ENCODE measurements at regions not wholly inside any gene's neighbourhood (a gene's known extent, or its start where the extent isn't known, plus 50 kb on each side); places are given as distances from the start of the nearest gene placed in this dataset.
"Not testable (repeated sequence)": the region's sequence is repeated elsewhere in the genome, so short reads cannot be mapped to it uniquely, and the experiment has no call there.

DNA sequence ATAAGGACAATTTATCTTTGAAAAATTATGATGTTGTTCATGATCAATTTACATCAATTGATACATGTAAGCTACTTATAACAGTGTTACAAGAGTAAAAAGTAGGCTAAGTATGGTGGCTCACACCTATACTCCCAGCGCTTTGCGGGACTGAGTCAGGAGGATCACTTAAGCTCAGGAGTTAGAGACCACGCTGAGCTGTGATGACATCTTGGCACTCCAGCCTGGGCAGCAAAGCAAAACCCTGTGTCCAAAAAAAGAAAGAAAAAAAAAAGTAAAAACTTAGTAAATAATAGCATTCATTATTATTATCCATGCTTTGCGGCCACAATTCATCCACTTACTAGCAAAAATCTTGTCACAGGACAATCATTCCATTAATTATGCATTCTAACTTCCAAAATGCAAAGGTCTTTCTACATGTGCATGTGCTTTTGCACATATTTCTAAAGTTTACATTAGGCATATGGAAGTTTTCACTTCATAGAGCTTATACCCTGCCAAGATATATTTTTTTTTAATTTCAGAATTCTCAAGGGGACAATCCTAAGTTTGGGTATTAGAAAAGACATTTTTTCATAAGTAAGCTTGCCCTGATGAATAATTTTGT lies 243.3 kb upstream of the RARB start:
- Histone ChIP-seq H3K79me2 (replicated peaks; ENCODE audit: insufficient read depth, low read length) (no peaks in the 10 kb centered on the region), H3K4me2 (ENCODE audit: low read length) (no peak overlapping the region), H3K27me3 (ENCODE audit: insufficient read depth, low read depth, low read length) (no peaks in the 10 kb centered on the region), H3K9me2 (ENCODE audit: insufficient read depth, low read length) (no peaks in the 10 kb centered on the region), H3K27ac (ENCODE audit: low read length) (no peak overlapping the region), H3K4me3 (ENCODE audit: low read length) (no peak overlapping the region), H3F3A (ENCODE audit: insufficient read depth, low read length, poor library complexity, severe bottlenecking) (no peaks in the 10 kb centered on the region), H4K20me1 (ENCODE audit: insufficient read depth) (no peaks in the 10 kb centered on the region), H3K9me3 (ENCODE audit: low read length) (no peaks in the 10 kb centered on the region), H3K9ac (ENCODE audit: low read length) (no peak overlapping the region), H3K36me3 (ENCODE audit: insufficient read depth, low read length) (no peaks in the 10 kb centered on the region), H2AFZ (ENCODE audit: low read depth, low read length) (no peak overlapping the region)
- TF ChIP-seq TAF1 (IDR thresholded peaks at IDR 0.05; ENCODE audit: low read depth), result no peak
- TF ChIP-seq SMC3 (conservative IDR thresholded peaks at IDR 0.05; ENCODE audit: poor library complexity), result no peak
- no peak for TF ChIP-seq RAD21 (conservative IDR thresholded peaks at IDR 0.05)
- TF ChIP-seq EZH2 (IDR thresholded peaks at IDR 0.05; ENCODE audit: borderline replicate concordance, insufficient read depth, low read length, poor library complexity, severe bottlenecking), result no peak
- no peak for TF ChIP-seq POLR2AphosphoS5 (IDR thresholded peaks at IDR 0.05)
- TF ChIP-seq EP300 (conservative IDR thresholded peaks at IDR 0.05; ENCODE audit: poor library complexity, severe bottlenecking), result no peak
- TF ChIP-seq, protein P1, sequence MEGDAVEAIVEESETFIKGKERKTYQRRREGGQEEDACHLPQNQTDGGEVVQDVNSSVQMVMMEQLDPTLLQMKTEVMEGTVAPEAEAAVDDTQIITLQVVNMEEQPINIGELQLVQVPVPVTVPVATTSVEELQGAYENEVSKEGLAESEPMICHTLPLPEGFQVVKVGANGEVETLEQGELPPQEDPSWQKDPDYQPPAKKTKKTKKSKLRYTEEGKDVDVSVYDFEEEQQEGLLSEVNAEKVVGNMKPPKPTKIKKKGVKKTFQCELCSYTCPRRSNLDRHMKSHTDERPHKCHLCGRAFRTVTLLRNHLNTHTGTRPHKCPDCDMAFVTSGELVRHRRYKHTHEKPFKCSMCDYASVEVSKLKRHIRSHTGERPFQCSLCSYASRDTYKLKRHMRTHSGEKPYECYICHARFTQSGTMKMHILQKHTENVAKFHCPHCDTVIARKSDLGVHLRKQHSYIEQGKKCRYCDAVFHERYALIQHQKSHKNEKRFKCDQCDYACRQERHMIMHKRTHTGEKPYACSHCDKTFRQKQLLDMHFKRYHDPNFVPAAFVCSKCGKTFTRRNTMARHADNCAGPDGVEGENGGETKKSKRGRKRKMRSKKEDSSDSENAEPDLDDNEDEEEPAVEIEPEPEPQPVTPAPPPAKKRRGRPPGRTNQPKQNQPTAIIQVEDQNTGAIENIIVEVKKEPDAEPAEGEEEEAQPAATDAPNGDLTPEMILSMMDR (IDR thresholded peaks at IDR 0.05; ENCODE audit: poor library complexity, severe bottlenecking), result no peak
- TF ChIP-seq MXI1 (conservative IDR thresholded peaks at IDR 0.05; ENCODE audit: poor library complexity, severe bottlenecking), result no peak
- TF ChIP-seq, protein P2, sequence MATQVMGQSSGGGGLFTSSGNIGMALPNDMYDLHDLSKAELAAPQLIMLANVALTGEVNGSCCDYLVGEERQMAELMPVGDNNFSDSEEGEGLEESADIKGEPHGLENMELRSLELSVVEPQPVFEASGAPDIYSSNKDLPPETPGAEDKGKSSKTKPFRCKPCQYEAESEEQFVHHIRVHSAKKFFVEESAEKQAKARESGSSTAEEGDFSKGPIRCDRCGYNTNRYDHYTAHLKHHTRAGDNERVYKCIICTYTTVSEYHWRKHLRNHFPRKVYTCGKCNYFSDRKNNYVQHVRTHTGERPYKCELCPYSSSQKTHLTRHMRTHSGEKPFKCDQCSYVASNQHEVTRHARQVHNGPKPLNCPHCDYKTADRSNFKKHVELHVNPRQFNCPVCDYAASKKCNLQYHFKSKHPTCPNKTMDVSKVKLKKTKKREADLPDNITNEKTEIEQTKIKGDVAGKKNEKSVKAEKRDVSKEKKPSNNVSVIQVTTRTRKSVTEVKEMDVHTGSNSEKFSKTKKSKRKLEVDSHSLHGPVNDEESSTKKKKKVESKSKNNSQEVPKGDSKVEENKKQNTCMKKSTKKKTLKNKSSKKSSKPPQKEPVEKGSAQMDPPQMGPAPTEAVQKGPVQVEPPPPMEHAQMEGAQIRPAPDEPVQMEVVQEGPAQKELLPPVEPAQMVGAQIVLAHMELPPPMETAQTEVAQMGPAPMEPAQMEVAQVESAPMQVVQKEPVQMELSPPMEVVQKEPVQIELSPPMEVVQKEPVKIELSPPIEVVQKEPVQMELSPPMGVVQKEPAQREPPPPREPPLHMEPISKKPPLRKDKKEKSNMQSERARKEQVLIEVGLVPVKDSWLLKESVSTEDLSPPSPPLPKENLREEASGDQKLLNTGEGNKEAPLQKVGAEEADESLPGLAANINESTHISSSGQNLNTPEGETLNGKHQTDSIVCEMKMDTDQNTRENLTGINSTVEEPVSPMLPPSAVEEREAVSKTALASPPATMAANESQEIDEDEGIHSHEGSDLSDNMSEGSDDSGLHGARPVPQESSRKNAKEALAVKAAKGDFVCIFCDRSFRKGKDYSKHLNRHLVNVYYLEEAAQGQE (IDR thresholded peaks at IDR 0.05; ENCODE audit: borderline replicate concordance), result no peak

DNA sequence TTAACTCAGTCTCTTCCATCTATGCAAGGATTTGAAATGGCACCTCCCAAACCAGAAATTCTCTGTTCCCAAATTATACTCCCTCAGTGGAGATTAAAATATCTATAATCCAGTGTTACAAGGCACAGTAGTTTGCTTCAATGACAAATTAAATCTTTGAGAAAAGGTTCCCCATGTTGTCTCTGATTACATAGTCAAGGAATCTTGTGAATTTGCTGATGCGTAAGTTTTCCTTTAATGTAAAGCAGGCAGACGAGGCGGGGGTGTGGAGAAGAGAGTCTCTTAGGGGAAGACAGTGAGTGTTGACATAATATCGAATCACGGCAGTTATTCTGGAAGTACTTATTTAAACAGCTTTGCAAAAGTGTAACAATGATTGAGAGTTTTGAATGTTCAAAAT lies 236.4 kb upstream of the RARB start:
- no peaks in the 10 kb centered on the region for H3K9me3 ChIP-seq (ENCODE audit: low read length)
- H3K27me3 ChIP-seq (ENCODE audit: insufficient read depth, low read depth, low read length), result no peaks in the 10 kb centered on the region
- no peaks in the 10 kb centered on the region for H3F3A ChIP-seq (ENCODE audit: insufficient read depth, low read length, poor library complexity, severe bottlenecking)
- TF ChIP-seq EZH2 (IDR thresholded peaks at IDR 0.05; ENCODE audit: borderline replicate concordance, insufficient read depth, low read length, poor library complexity, severe bottlenecking) (no peak), EP300 (conservative IDR thresholded peaks at IDR 0.05; ENCODE audit: poor library complexity, severe bottlenecking) (no peak), MXI1 (conservative IDR thresholded peaks at IDR 0.05; ENCODE audit: poor library complexity, severe bottlenecking) (no peak), POLR2AphosphoS5 (IDR thresholded peaks at IDR 0.05) (no peak), RAD21 (conservative IDR thresholded peaks at IDR 0.05) (no peak), SMC3 (conservative IDR thresholded peaks at IDR 0.05; ENCODE audit: poor library complexity) (no peak), TAF1 (IDR thresholded peaks at IDR 0.05; ENCODE audit: low read depth) (no peak)
- TF ChIP-seq, protein P2 (IDR thresholded peaks at IDR 0.05; ENCODE audit: borderline replicate concordance), result no peak
- TF ChIP-seq, protein P1 (IDR thresholded peaks at IDR 0.05; ENCODE audit: poor library complexity, severe bottlenecking), result no peak
- no peaks in the 10 kb centered on the region for H3K79me2 ChIP-seq (replicated peaks; ENCODE audit: insufficient read depth, low read length)
- H3K27ac ChIP-seq (ENCODE audit: low read length), result no peak overlapping the region
- H3K9me2 ChIP-seq (ENCODE audit: insufficient read depth, low read length), result no peaks in the 10 kb centered on the region
- no peak overlapping the region for H3K4me3 ChIP-seq (ENCODE audit: low read length)
- no peak overlapping the region for H3K4me2 ChIP-seq (ENCODE audit: low read length)
- no peaks in the 10 kb centered on the region for H3K36me3 ChIP-seq (ENCODE audit: insufficient read depth, low read length)
- H3K9ac ChIP-seq (ENCODE audit: low read length), result no peak overlapping the region
- no peaks in the 10 kb centered on the region for H4K20me1 ChIP-seq (ENCODE audit: insufficient read depth)
- no peak overlapping the region for H2AFZ ChIP-seq (ENCODE audit: low read depth, low read length)

DNA sequence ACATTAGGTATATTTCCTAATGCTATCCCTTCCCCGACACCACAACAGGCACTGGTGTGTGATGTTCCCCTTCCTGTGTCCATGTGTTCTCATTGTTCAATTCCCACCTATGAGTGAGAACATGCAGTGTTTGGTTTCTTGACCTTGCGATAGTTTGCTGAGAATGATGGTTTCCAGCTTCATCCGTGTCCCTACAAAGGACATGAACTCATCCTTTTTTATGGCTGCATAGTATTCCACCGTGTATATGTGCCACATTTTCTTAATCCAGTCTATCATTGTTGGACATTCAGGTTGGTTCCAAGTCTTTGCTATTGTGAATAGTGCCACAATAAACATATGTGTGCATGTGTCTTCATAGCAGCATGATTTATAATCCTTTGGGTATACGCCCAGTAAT lies 228.5 kb upstream of the RARB start:
- not testable (repeated sequence) for H3K9me2 ChIP-seq (ENCODE audit: insufficient read depth, low read length); H3K27ac ChIP-seq (ENCODE audit: low read length); H3K79me2 ChIP-seq (replicated peaks; ENCODE audit: insufficient read depth, low read length); H3K27me3 ChIP-seq (ENCODE audit: insufficient read depth, low read depth, low read length); H3F3A ChIP-seq (ENCODE audit: insufficient read depth, low read length, poor library complexity, severe bottlenecking); H3K9ac ChIP-seq (ENCODE audit: low read length); H3K4me2 ChIP-seq (ENCODE audit: low read length); H3K36me3 ChIP-seq (ENCODE audit: insufficient read depth, low read length); H4K20me1 ChIP-seq (ENCODE audit: insufficient read depth); H3K4me3 ChIP-seq (ENCODE audit: low read length); H3K9me3 ChIP-seq (ENCODE audit: low read length); H2AFZ ChIP-seq (ENCODE audit: low read depth, low read length)
